Caco-2 (cell line): ENCODE measurements at regions not wholly inside any gene's neighbourhood (a gene's known extent, or its start where the extent isn't known, plus 50 kb on each side); places are given as distances from the start of the nearest gene placed in this dataset.

Source experiments
- BruUV-seq: library from RNA; stranded (reverse); fragments of 400-500 nt; replicated peaks from 2 replicates; lab custom pipeline; 2021; lab: Mats Ljungman, UMichigan
- CTCF ChIA-PET: fragments of 300-600 bp; sonication (Branson Sonifier 250); formaldehyde crosslinking; loops from one replicate; lab custom pipeline; 2022; ENCODE audit warnings: antibody characterized with exemption; lab: Charles Lee
- POLR2A ChIA-PET: fragments of 300-600 bp; sonication (Branson Sonifier 250); formaldehyde crosslinking; loops from one replicate; lab custom pipeline; 2022; ENCODE audit warnings: antibody characterized with exemption; lab: Charles Lee
- DNase-seq, 2 experiments: peaks; one replicate each; pipeline versions ENCODE4 v3.0.0 to v3.0.0-alpha.2; 2020 to 2022
- H3K27me3 ChIP-seq: replicated peaks from 2 replicates; pipeline ENCODE4 v1.6.0; 2011; ENCODE audit warnings: low read length; ENCODE audit not compliant: control insufficient read depth, insufficient read depth
- H3K36me3 ChIP-seq: 2 replicates; pipeline ENCODE4 v1.5.1; 2011; ENCODE audit warnings: low read length; ENCODE audit not compliant: control insufficient read depth, insufficient read depth
- H3K4me1 ChIP-seq: fragments of 250-450 bp; sonication (Bioruptor Pico); 2 replicates; pipeline ENCODE4 v1.5.1; 2020; ENCODE audit warnings: mild to moderate bottlenecking
- H3K4me3 ChIP-seq: 2 replicates; pipeline ENCODE4 v1.5.1; 2011; ENCODE audit warnings: low read depth, mild to moderate bottlenecking, control low read depth, low read length
- H3K9me3 ChIP-seq: fragments of 250-450 bp; sonication (Bioruptor Pico); 2 replicates; pipeline ENCODE4 v1.5.1; 2020; ENCODE audit warnings: mild to moderate bottlenecking, moderate library complexity
- H3K27ac Mint-ChIP-seq: one replicate; pipeline ENCODE4 v1.8.0; 2022; ENCODE audit warnings: mixed read lengths; ENCODE audit not compliant: unreplicated experiment
- H3K27me3 Mint-ChIP-seq: one replicate; pipeline ENCODE4 v1.8.0; 2022; ENCODE audit warnings: mixed read lengths; ENCODE audit not compliant: insufficient read depth, unreplicated experiment
- H3K36me3 Mint-ChIP-seq: one replicate; pipeline ENCODE4 v1.8.0; 2022; ENCODE audit warnings: mild to moderate bottlenecking, mixed read lengths; ENCODE audit not compliant: insufficient read depth, unreplicated experiment
- H3K4me1 Mint-ChIP-seq: one replicate; pipeline ENCODE4 v1.8.0; 2022; ENCODE audit warnings: low read depth, mixed read lengths; ENCODE audit not compliant: unreplicated experiment
- H3K4me3 Mint-ChIP-seq: one replicate; pipeline ENCODE4 v1.8.0; 2022; ENCODE audit warnings: mild to moderate bottlenecking, moderate library complexity, mixed read lengths; ENCODE audit not compliant: unreplicated experiment
- H3K9me3 Mint-ChIP-seq: one replicate; pipeline ENCODE4 v1.8.0; 2022; ENCODE audit warnings: mixed read lengths; ENCODE audit not compliant: unreplicated experiment
- intact Hi-C: fragments of 100-400 bp; cut with micrococcal nuclease; formaldehyde crosslinking; loops from one replicate; pipeline ENCODE4 v1.10.0; 2022; ENCODE audit not compliant: unreplicated experiment
- TF ChIP-seq, protein P1 (sequence below), 2 experiments: fragments of 200-600 bp in 1 of 2; IDR thresholded peaks; 1 replicate in 1 of 2; 2 replicates in 1 of 2; pipeline versions ENCODE4 v1.5.1 to v1.8.0; 2011 to 2022; ENCODE audit warnings: antibody characterized with exemption in 1 of 2, control low read depth in 1 of 2, inconsistent platforms in 1 of 2, low read depth in 1 of 2, low read length in 1 of 2, mild to moderate bottlenecking in 1 of 2, moderate library complexity in 1 of 2; ENCODE audit not compliant: insufficient read depth in 1 of 2, severe bottlenecking in 1 of 2, unreplicated experiment in 1 of 2

- Mint-ChIP-seq H3K27ac (no peak overlapping the region), H3K9me3 (peaks cover 37% of the 10 kb centered on the region), H3K4me3 (no peak overlapping the region), H3K27me3 (no peaks in the 10 kb centered on the region), H3K36me3 (no peaks in the 10 kb centered on the region), H3K4me1 (no peaks in the 10 kb centered on the region)
- no TSS peak for BruUV-seq
- POLR2A ChIA-PET = no interaction called here
- TF ChIP-seq, protein P1, sequence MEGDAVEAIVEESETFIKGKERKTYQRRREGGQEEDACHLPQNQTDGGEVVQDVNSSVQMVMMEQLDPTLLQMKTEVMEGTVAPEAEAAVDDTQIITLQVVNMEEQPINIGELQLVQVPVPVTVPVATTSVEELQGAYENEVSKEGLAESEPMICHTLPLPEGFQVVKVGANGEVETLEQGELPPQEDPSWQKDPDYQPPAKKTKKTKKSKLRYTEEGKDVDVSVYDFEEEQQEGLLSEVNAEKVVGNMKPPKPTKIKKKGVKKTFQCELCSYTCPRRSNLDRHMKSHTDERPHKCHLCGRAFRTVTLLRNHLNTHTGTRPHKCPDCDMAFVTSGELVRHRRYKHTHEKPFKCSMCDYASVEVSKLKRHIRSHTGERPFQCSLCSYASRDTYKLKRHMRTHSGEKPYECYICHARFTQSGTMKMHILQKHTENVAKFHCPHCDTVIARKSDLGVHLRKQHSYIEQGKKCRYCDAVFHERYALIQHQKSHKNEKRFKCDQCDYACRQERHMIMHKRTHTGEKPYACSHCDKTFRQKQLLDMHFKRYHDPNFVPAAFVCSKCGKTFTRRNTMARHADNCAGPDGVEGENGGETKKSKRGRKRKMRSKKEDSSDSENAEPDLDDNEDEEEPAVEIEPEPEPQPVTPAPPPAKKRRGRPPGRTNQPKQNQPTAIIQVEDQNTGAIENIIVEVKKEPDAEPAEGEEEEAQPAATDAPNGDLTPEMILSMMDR (IDR thresholded peaks at IDR 0.05; ENCODE audit: insufficient read depth in 1 of 2, low read depth in 1 of 2, low read length in 1 of 2, severe bottlenecking in 1 of 2, unreplicated experiment in 1 of 2) = no peak
- H3K4me1 ChIP-seq = no peaks in the 10 kb centered on the region
- H3K36me3 ChIP-seq = no peaks in the 10 kb centered on the region
- CTCF ChIA-PET = no interaction called here
- intact Hi-C loops = no loop called here
- no peak overlapping the region for H3K4me3 ChIP-seq
- no peak for DNase-seq
- peaks cover 18% of the 10 kb centered on the region for H3K9me3 ChIP-seq
- H3K27me3 ChIP-seq = no peaks in the 10 kb centered on the region
Observed at GRCh38 chr13:20285530-20285929, 53.4 kb upstream of the GJB6 start.
